ENCODE measurements at regions not wholly inside any gene's neighbourhood (a gene's known extent, or its start where the extent isn't known, plus 50 kb on each side); places are given as distances from the start of the nearest gene placed in this dataset.

DNA sequence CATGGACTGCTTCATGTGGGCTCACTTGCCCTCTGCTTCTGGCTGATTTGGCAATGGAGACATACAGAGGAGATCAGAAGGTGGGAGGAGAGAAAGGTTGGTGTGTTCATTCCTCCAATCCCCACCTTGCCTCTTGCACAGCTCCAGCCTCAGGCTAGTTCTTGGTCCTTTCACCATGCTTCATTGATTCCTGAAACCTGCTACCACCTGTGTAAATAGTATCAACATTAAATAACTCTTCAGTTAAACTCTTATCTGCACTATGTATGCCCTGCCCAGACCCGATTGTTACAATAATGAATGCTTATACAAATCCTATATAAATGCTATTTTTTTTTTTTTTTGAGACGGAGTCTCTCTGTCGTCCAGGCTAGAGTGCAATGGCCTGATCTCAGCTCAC, 174.5 kb downstream of the CD83 start:
- TF ChIP-seq TAF1 (IDR thresholded peaks at IDR 0.05; ENCODE audit: borderline replicate concordance, insufficient read depth, low read length) (no peak), POLR2AphosphoS5 (IDR thresholded peaks at IDR 0.05; ENCODE audit: low read depth, low read length) (no peak), SIN3A (IDR thresholded peaks at IDR 0.05; ENCODE audit: borderline replicate concordance, insufficient read depth, low read length) (no peak), FOXP2 (optimal IDR thresholded peaks at IDR 0.05; ENCODE audit: borderline replicate concordance, extremely low read depth, extremely low read length, insufficient read depth) (no peak)
- TF ChIP-seq, protein P1, sequence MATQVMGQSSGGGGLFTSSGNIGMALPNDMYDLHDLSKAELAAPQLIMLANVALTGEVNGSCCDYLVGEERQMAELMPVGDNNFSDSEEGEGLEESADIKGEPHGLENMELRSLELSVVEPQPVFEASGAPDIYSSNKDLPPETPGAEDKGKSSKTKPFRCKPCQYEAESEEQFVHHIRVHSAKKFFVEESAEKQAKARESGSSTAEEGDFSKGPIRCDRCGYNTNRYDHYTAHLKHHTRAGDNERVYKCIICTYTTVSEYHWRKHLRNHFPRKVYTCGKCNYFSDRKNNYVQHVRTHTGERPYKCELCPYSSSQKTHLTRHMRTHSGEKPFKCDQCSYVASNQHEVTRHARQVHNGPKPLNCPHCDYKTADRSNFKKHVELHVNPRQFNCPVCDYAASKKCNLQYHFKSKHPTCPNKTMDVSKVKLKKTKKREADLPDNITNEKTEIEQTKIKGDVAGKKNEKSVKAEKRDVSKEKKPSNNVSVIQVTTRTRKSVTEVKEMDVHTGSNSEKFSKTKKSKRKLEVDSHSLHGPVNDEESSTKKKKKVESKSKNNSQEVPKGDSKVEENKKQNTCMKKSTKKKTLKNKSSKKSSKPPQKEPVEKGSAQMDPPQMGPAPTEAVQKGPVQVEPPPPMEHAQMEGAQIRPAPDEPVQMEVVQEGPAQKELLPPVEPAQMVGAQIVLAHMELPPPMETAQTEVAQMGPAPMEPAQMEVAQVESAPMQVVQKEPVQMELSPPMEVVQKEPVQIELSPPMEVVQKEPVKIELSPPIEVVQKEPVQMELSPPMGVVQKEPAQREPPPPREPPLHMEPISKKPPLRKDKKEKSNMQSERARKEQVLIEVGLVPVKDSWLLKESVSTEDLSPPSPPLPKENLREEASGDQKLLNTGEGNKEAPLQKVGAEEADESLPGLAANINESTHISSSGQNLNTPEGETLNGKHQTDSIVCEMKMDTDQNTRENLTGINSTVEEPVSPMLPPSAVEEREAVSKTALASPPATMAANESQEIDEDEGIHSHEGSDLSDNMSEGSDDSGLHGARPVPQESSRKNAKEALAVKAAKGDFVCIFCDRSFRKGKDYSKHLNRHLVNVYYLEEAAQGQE (IDR thresholded peaks at IDR 0.05; ENCODE audit: insufficient read depth in 1 of 2, low read depth in 2 of 2, low read length in 2 of 2): no peak

DNA sequence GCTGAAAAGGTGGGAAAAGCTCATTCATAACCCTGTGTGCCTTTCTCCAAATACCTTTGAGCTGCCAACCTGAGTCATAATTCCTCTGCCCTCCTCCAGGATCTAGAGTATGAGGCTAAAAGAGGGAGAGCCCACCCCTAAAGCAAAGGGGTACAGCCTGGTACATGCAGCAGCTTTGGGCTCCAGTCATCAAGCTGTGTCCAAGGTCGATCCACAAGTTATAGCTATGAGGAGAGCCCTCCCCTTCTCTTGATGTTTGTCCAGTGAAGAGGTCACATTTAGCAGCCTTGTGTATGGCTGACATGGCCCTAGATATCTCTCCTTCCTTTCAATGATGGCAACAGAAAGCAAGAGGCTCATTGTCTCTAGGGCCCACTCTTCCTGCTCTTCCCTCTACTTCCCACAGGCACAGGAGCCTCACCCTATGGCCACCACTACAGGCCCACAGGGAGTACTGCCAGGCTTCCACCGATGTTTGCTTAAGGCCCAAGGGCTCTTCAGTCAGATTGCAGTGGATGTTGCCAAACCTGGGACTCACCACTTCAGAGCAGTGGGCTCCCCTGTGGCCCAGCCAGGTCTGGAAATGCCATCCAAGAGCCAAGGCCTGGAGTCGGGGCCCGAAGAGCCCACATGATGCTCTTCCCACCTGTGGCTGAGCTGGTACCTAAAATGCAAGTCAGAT, 176.8 kb downstream of the CD83 start:
- TF ChIP-seq SIN3A (IDR thresholded peaks at IDR 0.05; ENCODE audit: borderline replicate concordance, insufficient read depth, low read length) (no peak), TAF1 (IDR thresholded peaks at IDR 0.05; ENCODE audit: borderline replicate concordance, insufficient read depth, low read length) (no peak), POLR2AphosphoS5 (IDR thresholded peaks at IDR 0.05; ENCODE audit: low read depth, low read length) (no peak), FOXP2 (optimal IDR thresholded peaks at IDR 0.05; ENCODE audit: borderline replicate concordance, extremely low read depth, extremely low read length, insufficient read depth) (no peak)
- TF ChIP-seq, protein P1 (IDR thresholded peaks at IDR 0.05; ENCODE audit: insufficient read depth in 1 of 2, low read depth in 2 of 2, low read length in 2 of 2): no peak

DNA sequence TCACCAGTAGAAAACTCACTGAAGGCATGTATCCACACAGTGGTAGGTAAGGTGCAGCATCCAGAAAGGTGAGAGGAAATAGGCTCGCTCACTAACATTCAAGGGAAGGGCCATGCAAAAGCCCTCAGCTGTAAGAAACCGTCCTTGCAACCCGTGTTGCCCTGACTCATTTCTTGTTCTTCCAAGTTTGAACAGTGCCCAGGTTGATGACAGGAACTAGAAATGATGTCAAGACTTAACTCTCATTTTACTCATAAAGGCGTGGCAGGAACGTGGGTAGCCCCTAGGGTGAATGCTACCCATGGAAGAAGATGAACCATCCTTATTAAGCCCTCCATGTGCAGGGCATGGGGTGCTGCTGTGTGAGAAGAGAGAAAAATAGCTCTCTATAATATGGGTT, 187.6 kb downstream of the CD83 start:
- TF ChIP-seq, protein P1 (IDR thresholded peaks at IDR 0.05; ENCODE audit: insufficient read depth in 1 of 2, low read depth in 2 of 2, low read length in 2 of 2): no peak
- TF ChIP-seq SIN3A (IDR thresholded peaks at IDR 0.05; ENCODE audit: borderline replicate concordance, insufficient read depth, low read length): no peak
- TF ChIP-seq FOXP2 (optimal IDR thresholded peaks at IDR 0.05; ENCODE audit: borderline replicate concordance, extremely low read depth, extremely low read length, insufficient read depth): no peak
- TF ChIP-seq TAF1 (IDR thresholded peaks at IDR 0.05; ENCODE audit: borderline replicate concordance, insufficient read depth, low read length): no peak
- TF ChIP-seq POLR2AphosphoS5 (IDR thresholded peaks at IDR 0.05; ENCODE audit: low read depth, low read length): no peak

DNA sequence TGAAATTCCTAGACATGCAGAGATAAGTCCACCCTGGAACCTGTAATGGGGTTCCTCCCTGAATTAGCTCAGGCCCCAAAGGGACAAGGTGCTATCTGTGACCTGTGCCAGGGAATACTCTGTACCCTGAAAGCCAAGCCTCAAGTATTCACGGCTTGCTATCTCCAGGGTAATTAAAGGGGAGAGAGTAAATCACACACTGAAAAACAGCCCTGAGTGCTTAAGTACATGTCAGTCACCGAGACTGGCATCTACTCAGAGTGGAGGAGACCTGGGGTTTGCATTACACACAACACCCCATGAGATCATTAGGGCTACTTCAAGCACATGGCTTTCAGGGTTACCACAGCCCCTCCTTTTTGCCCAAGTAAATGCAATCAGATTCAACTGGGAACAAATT, 188.1 kb downstream of the CD83 start:
- TF ChIP-seq SIN3A (IDR thresholded peaks at IDR 0.05; ENCODE audit: borderline replicate concordance, insufficient read depth, low read length) (no peak), TAF1 (IDR thresholded peaks at IDR 0.05; ENCODE audit: borderline replicate concordance, insufficient read depth, low read length) (no peak), POLR2AphosphoS5 (IDR thresholded peaks at IDR 0.05; ENCODE audit: low read depth, low read length) (no peak), FOXP2 (optimal IDR thresholded peaks at IDR 0.05; ENCODE audit: borderline replicate concordance, extremely low read depth, extremely low read length, insufficient read depth) (no peak)
- TF ChIP-seq, protein P1 (IDR thresholded peaks at IDR 0.05; ENCODE audit: insufficient read depth in 1 of 2, low read depth in 2 of 2, low read length in 2 of 2): no peak
